ENCODE measurements at regions not wholly inside any gene's neighbourhood (a gene's known extent, or its start where the extent isn't known, plus 50 kb on each side); places are given as distances from the start of the nearest gene placed in this dataset.

DNA sequence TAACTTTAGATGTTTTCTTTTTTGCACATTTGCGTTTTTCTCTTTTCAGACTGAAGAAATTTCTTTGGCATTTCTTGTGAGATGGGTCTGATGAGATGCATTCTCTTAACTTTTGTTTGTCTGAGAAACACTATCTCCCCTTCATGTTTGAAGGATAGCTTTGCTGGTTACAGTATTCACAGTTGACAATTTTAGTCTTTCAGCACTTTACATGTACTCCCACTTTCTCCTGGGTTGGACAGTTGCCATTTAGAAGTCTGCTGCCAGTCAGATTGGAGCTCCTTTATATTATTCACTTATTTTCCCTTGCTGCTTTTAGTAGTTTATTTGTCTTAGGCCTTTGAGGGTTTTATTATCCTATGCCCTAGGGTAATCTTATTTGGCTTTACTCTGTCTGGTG, 67.3 kb upstream of the VOPP1 start:
- H3K4me3 Mint-ChIP-seq (ENCODE audit: unreplicated experiment) = no peak overlapping the region
- no peaks in the 10 kb centered on the region for H3K27me3 Mint-ChIP-seq (ENCODE audit: unreplicated experiment)
- peaks cover 4% of the 10 kb centered on the region for H3K4me1 Mint-ChIP-seq (ENCODE audit: unreplicated experiment)
- TF ChIP-seq, protein P1, sequence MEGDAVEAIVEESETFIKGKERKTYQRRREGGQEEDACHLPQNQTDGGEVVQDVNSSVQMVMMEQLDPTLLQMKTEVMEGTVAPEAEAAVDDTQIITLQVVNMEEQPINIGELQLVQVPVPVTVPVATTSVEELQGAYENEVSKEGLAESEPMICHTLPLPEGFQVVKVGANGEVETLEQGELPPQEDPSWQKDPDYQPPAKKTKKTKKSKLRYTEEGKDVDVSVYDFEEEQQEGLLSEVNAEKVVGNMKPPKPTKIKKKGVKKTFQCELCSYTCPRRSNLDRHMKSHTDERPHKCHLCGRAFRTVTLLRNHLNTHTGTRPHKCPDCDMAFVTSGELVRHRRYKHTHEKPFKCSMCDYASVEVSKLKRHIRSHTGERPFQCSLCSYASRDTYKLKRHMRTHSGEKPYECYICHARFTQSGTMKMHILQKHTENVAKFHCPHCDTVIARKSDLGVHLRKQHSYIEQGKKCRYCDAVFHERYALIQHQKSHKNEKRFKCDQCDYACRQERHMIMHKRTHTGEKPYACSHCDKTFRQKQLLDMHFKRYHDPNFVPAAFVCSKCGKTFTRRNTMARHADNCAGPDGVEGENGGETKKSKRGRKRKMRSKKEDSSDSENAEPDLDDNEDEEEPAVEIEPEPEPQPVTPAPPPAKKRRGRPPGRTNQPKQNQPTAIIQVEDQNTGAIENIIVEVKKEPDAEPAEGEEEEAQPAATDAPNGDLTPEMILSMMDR (IDR thresholded peaks at IDR 0.05; ENCODE audit: unreplicated experiment) = no peak
- no peak for DNase-seq (ENCODE audit: low spot score)
- no peaks in the 10 kb centered on the region for H3K9me3 Mint-ChIP-seq (ENCODE audit: unreplicated experiment)
- no peaks in the 10 kb centered on the region for H3K36me3 Mint-ChIP-seq (ENCODE audit: low read depth, unreplicated experiment)
- no peak overlapping the region for H3K27ac Mint-ChIP-seq (ENCODE audit: unreplicated experiment)

DNA sequence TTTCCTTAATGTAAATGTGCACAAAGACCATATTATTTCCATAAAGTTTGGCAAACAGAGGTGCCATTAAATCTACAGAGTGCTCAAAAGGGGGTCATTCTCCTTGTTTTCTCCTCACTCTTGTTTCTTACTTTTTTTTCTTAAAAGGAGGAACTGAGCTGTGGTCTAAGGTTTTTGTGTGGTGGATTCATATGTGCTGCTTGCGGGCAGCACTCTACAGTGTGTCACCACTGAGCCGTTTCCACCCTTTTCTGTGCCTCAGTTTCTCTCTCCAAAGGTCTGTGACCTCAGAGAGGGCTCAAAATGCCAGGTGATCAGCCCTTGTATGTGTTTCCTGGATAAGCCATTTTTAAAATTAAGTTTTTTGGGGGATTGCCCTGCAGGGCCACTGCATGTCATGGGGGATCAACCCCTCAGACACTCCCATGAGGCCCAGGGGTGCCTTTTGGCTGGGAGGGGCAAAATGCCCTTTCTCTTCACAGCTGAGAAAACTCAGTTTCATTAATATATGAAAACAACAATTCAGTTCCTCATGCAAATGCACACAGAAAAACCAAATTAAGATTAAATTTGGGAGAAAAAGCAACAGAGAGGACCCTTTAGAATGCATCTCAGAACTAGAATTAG, 56.9 kb upstream of the VOPP1 start:
- Mint-ChIP-seq H3K4me1 (ENCODE audit: unreplicated experiment) (no peaks in the 10 kb centered on the region), H3K27ac (ENCODE audit: unreplicated experiment) (no peak overlapping the region), H3K9me3 (ENCODE audit: unreplicated experiment) (peaks cover 8% of the 10 kb centered on the region), H3K4me3 (ENCODE audit: unreplicated experiment) (no peak overlapping the region), H3K36me3 (ENCODE audit: low read depth, unreplicated experiment) (no peaks in the 10 kb centered on the region), H3K27me3 (ENCODE audit: unreplicated experiment) (no peaks in the 10 kb centered on the region)
- TF ChIP-seq, protein P1 (IDR thresholded peaks at IDR 0.05; ENCODE audit: unreplicated experiment) = no peak
- no peak for DNase-seq (ENCODE audit: low spot score)

DNA sequence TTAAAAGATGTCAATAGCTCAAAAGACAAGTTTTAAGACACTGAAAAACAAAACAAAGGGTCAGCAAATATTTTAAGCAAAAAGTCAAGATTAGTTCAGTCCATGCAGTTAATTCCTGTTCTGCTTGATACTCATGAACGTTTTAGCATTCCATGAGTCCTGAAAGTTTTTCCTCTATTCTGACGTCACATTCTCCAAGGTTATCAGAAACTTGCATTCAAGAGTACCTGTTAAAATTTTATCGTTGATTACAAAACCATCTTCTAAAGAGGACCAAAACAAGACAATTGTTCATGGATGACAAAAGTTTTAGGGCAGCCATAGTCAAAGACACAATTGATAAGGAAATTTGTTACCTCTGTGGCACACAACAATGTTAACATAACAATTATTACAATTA, 52.5 kb upstream of the VOPP1 start:
- DNase-seq (ENCODE audit: low spot score) = no peak
- Mint-ChIP-seq H3K4me3 (ENCODE audit: unreplicated experiment) (no peak overlapping the region), H3K9me3 (ENCODE audit: unreplicated experiment) (peaks cover 8% of the 10 kb centered on the region), H3K27ac (ENCODE audit: unreplicated experiment) (no peak overlapping the region), H3K36me3 (ENCODE audit: low read depth, unreplicated experiment) (no peaks in the 10 kb centered on the region), H3K4me1 (ENCODE audit: unreplicated experiment) (no peaks in the 10 kb centered on the region), H3K27me3 (ENCODE audit: unreplicated experiment) (no peaks in the 10 kb centered on the region)
- TF ChIP-seq, protein P1 (IDR thresholded peaks at IDR 0.05; ENCODE audit: unreplicated experiment) = no peak

DNA sequence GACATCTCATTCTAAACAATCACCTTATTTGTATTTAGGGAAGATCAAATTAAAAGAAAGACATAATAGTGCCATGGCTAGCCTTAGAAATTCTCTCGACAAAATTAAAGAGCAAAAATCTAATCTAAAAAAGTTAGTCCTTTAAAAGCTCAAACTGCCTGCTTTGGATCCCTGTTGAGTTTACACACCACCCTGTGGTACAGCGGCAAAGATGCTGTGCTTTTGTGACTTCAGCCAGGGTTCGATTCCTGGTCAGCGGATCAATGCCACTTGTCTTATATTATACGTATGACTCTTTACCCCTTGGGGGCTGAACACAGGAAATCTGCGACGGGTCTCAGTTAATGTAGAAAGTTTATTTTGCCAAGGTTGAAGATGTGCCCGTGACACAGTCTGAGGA, 51.3 kb upstream of the VOPP1 start:
- no peak for DNase-seq (ENCODE audit: low spot score)
- Mint-ChIP-seq H3K36me3 (ENCODE audit: low read depth, unreplicated experiment) (peaks cover under 1% of the 10 kb centered on the region), H3K27me3 (ENCODE audit: unreplicated experiment) (no peaks in the 10 kb centered on the region), H3K4me1 (ENCODE audit: unreplicated experiment) (no peaks in the 10 kb centered on the region), H3K9me3 (ENCODE audit: unreplicated experiment) (no peaks in the 10 kb centered on the region), H3K27ac (ENCODE audit: unreplicated experiment) (no peak overlapping the region), H3K4me3 (ENCODE audit: unreplicated experiment) (no peak overlapping the region)
- TF ChIP-seq, protein P1 (IDR thresholded peaks at IDR 0.05; ENCODE audit: unreplicated experiment) = no peak

DNA sequence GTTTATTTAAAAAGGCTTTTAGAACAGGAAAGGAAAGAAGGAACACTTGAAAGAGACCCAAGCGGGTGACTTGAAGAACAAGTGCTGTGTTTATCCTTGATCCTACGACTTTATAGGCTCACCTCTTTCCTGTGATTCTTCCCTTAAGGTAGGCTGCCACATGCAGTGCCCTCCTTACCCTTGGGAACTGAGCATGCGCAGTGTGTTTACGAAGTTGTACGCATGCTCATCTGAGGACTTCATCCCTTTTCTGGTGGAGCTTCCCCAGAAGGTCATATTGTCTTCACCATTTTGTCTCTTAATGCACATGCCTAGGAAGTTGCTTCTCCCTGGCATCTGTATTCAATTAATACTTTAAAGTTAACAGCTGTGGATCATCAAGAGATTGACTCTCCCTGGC, 49.9 kb upstream of the VOPP1 start:
- H3K4me3 Mint-ChIP-seq (ENCODE audit: unreplicated experiment) = no peak overlapping the region
- TF ChIP-seq, protein P1 (IDR thresholded peaks at IDR 0.05; ENCODE audit: unreplicated experiment) = no peak
- no peaks in the 10 kb centered on the region for H3K27me3 Mint-ChIP-seq (ENCODE audit: unreplicated experiment)
- DNase-seq (ENCODE audit: low spot score) = no peak
- H3K4me1 Mint-ChIP-seq (ENCODE audit: unreplicated experiment) = no peaks in the 10 kb centered on the region
- H3K9me3 Mint-ChIP-seq (ENCODE audit: unreplicated experiment) = no peaks in the 10 kb centered on the region
- H3K27ac Mint-ChIP-seq (ENCODE audit: unreplicated experiment) = no peak overlapping the region
- H3K36me3 Mint-ChIP-seq (ENCODE audit: low read depth, unreplicated experiment) = peaks cover 6% of the 10 kb centered on the region

All from endothelial cell (in vitro differentiated cells).